GM10266 (cell line): ENCODE measurements at regions not wholly inside any gene's neighbourhood (a gene's known extent, or its start where the extent isn't known, plus 50 kb on each side); places are given as distances from the start of the nearest gene placed in this dataset.

Experiments used
- DNase-seq: peaks from one replicate; pipeline ENCODE4 v3.0.0; 2012; ENCODE audit errors: extremely low spot score
- CTCF ChIP-seq: IDR thresholded peaks from 2 replicates; pipeline ENCODE4 v1.5.1; 2012; ENCODE audit warnings: mild to moderate bottlenecking, low read depth; ENCODE audit not compliant: control insufficient read depth, insufficient read depth; ENCODE audit errors: missing control alignments

- TF ChIP-seq CTCF: no peak
- DNase-seq: no peak
These were observed 102.9 kb upstream of the ETAA1 start for GRCh38 chr2:67294218-67294617.

- no peak for DNase-seq
- no peak for TF ChIP-seq CTCF
These were observed 101.7 kb upstream of the ETAA1 start for GRCh38 chr2:67295406-67295805.

- TF ChIP-seq CTCF: no peak
- no peak for DNase-seq
These were observed 101.3 kb upstream of the ETAA1 start for GRCh38 chr2:67295851-67296250.

- no peak for TF ChIP-seq CTCF
- DNase-seq: no peak
These were observed 92.7 kb upstream of the ETAA1 start for GRCh38 chr2:67304300-67304890.

- TF ChIP-seq CTCF: no peak
- DNase-seq: no peak
These were observed 87.9 kb upstream of the ETAA1 start for GRCh38 chr2:67309281-67309680.

- no peak for DNase-seq
- no peak for TF ChIP-seq CTCF
These were observed 85.6 kb upstream of the ETAA1 start for GRCh38 chr2:67311536-67311935.

GRCh38 chr2:67312871-67313270 lies 84.3 kb upstream of the ETAA1 start:
- TF ChIP-seq CTCF: no peak
- DNase-seq: no peak
